Fibroblast of pulmonary artery (primary cell): ENCODE measurements at regions not wholly inside any gene's neighbourhood (a gene's known extent, or its start where the extent isn't known, plus 50 kb on each side); places are given as distances from the start of the nearest gene placed in this dataset.
A peak's percentile ranks its signal among the peaks of the same experiment; 100 is the strongest.

ENCODE experiments used
- DNase-seq: peaks from one replicate; pipeline ENCODE4 v3.0.0-alpha.2; 2010; ENCODE audit warnings: low read depth
- H3K4me3 ChIP-seq: replicated peaks from 2 replicates; pipeline ENCODE4 v1.5.1; 2011; ENCODE audit warnings: low read depth, mild to moderate bottlenecking, control low read depth, low read length, moderate library complexity
- CTCF ChIP-seq: IDR thresholded peaks from 2 replicates; pipeline ENCODE4 v1.5.1; 2011; ENCODE audit warnings: mild to moderate bottlenecking, control low read depth, low read length, inconsistent platforms; ENCODE audit errors: missing control alignments

GRCh38 chr1:222247811-222248310 is 300.0 kb downstream of the HHIPL2 start:
- no peak overlapping the region for H3K4me3 ChIP-seq
- no peak for TF ChIP-seq CTCF
- DNase-seq = no peak

- H3K4me3 ChIP-seq = no peak overlapping the region
- no peak for TF ChIP-seq CTCF
- DNase-seq = no peak
Measured at GRCh38 chr1:222247081-222247480, 300.8 kb downstream of the HHIPL2 start.

DNA sequence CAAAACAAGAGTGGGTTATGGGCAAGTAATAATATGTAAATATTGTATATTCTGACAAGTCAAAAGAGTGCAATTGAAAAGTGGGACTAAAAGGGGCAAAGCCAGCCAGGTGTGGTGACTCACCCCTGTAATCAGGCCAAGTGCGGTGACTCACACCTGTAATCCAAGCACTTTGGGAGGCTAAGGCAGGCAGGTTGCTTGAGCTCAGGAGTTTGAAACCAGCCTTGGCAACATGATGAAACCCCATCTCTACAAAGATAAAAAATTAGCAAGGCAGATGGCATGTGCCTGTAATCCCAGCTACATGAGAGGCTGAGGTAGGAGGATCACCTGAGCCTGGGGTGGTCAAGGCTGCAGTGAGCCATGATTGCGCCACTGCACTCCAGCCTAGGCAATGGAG is 304.0 kb downstream of the HHIPL2 start:
- TF ChIP-seq CTCF = no peak
- no peak for DNase-seq
- H3K4me3 ChIP-seq = no peak overlapping the region

DNA sequence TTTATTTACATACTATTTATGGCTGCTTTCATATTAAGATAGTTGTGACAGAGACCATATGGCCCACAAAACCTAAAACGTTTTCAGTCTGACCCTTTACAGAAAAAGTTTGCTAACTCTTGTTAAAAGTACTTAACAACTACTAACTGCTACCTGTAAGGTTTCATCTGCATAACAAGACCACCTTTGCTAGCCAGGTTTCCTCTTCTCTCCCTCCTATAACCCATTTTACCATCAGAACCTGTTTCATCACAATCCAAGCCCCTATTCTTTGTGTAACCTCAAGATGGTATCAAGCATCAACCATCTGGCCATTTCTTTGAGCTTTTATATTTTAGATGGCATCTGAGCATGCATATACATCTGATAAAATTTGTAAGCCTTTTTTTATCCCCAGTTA is 305.4 kb downstream of the HHIPL2 start:
- no peak overlapping the region for H3K4me3 ChIP-seq
- no peak for DNase-seq
- TF ChIP-seq CTCF = no peak

- H3K4me3 ChIP-seq = no peak overlapping the region
- no peak for TF ChIP-seq CTCF
- DNase-seq = no peak
Measured at GRCh38 chr1:222241410-222241809, 306.5 kb downstream of the HHIPL2 start.

DNA sequence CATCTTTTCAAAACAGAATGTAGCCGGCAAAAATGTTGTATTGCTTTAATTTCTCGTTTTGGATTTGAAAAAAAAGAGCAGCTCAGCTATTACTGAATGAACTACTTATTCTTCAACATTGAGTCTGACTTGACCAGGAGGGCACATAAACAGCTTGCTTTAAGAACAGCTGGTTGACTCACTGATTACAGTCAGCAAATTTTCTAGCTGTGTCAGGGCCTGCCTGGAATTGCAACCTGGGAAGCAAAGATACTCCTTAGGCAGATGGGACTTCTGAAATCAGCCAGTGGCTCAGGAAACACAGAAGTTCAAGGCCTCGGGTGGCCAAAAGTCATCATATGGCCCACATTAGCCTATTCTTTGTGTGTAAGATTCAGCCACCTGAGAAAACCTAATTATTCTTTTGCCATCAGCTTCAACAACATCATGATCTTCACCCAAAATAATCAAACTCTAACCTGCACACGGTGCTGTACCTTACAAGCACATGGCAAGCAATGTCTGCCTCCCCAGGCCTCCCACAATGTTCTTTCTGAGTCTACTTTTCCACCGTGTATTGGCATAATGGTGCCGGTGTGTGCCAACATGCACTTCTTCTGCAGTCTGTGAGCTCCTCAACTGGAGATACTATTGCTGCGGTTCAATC is 307.2 kb downstream of the HHIPL2 start:
- TF ChIP-seq CTCF = no peak
- no peak overlapping the region for H3K4me3 ChIP-seq
- peak; percentile 29 for DNase-seq

DNA sequence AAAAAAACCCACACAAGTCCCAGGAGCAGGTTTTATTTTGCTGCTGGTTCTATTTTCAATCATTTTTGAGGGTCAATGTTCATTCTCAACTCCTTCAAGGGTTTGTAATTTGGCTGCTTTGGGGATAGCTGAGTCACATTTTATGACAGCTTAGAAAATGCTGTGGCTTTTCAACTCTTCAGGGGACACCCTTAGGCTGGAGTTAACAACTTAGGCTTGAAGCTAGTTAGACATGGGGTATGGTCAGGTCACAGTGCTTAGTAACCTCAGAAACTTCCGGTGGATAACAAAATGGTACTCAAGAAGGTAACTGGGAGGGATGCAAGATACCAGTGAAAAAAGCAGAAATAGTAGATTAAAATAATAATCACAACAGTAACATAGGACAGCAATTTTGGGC is 308.8 kb downstream of the HHIPL2 start:
- TF ChIP-seq CTCF = no peak
- no peak for DNase-seq
- no peak overlapping the region for H3K4me3 ChIP-seq
